Ammon's horn (tissue), 1 donor: ENCODE measurements at regions not wholly inside any gene's neighbourhood (a gene's known extent, or its start where the extent isn't known, plus 50 kb on each side); places are given as distances from the start of the nearest gene placed in this dataset.
"Not testable (repeated sequence)": the region's sequence is repeated elsewhere in the genome, so short reads cannot be mapped to it uniquely, and the experiment has no call there.

Experiments used
- DNase-seq: peaks from one replicate; pipeline ENCODE4 v3.0.0-alpha.2; 2016; ENCODE audit warnings: low spot score

GRCh38 chr7:131047651-131048304 is 279.9 kb upstream of the MKLN1 start:
- DNase-seq = no peak

GRCh38 chr7:131051304-131051703 is 276.4 kb upstream of the MKLN1 start:
- no peak for DNase-seq

GRCh38 chr7:131052285-131052904 is 275.3 kb upstream of the MKLN1 start:
- no peak for DNase-seq

- DNase-seq = no peak
Observed at GRCh38 chr7:131056007-131056406, 271.7 kb upstream of the MKLN1 start.

GRCh38 chr7:131057015-131057793 is 270.5 kb upstream of the MKLN1 start:
- peak; percentile 60 for DNase-seq

- DNase-seq = no peak
Observed at GRCh38 chr7:131057794-131058070, 269.9 kb upstream of the MKLN1 start.

- not testable (repeated sequence) for DNase-seq
Observed at GRCh38 chr7:131058561-131059288, 269.0 kb upstream of the MKLN1 start.

GRCh38 chr7:131059401-131059800 is 268.3 kb upstream of the MKLN1 start:
- not testable (repeated sequence) for DNase-seq

GRCh38 chr7:131061158-131061557 is 266.5 kb upstream of the MKLN1 start:
- no peak for DNase-seq

GRCh38 chr7:131061818-131062217 is 265.9 kb upstream of the MKLN1 start:
- no peak for DNase-seq

GRCh38 chr7:131066635-131067034 is 261.0 kb upstream of the MKLN1 start:
- no peak for DNase-seq

- peak; percentile 40 for DNase-seq
Observed at GRCh38 chr7:131067220-131067619, 260.5 kb upstream of the MKLN1 start.

- DNase-seq = no peak
Observed at GRCh38 chr7:131068604-131069021, 259.1 kb upstream of the MKLN1 start.

GRCh38 chr7:131071786-131072504 is 255.7 kb upstream of the MKLN1 start:
- DNase-seq = peak; percentile 23

GRCh38 chr7:131072505-131073091 is 255.1 kb upstream of the MKLN1 start:
- DNase-seq = no peak

- DNase-seq = no peak
Observed at GRCh38 chr7:131074043-131074442, 253.6 kb upstream of the MKLN1 start.

- DNase-seq = no peak
Observed at GRCh38 chr7:131074585-131074984, 253.1 kb upstream of the MKLN1 start.

GRCh38 chr7:131075406-131075805 is 252.3 kb upstream of the MKLN1 start:
- DNase-seq = no peak

GRCh38 chr7:131076032-131076431 is 251.6 kb upstream of the MKLN1 start:
- no peak for DNase-seq

- no peak for DNase-seq
Observed at GRCh38 chr7:131076711-131077181, 250.9 kb upstream of the MKLN1 start.

- DNase-seq = no peak
Observed at GRCh38 chr7:131077735-131078134, 249.9 kb upstream of the MKLN1 start.
